Panc1 (cell line): ENCODE measurements at regions not wholly inside any gene's neighbourhood (a gene's known extent, or its start where the extent isn't known, plus 50 kb on each side); places are given as distances from the start of the nearest gene placed in this dataset.

Experiments
- ATAC-seq: fragments of 200-7000 bp; cut with Tn5 transposase; 2 replicates; pipeline ENCODE4 v1.9.1; 2020; ENCODE audit warnings: mild to moderate bottlenecking, moderate library complexity
- BruUV-seq: library from RNA; stranded (reverse); fragments of 400-500 nt; replicated peaks from 2 replicates; lab custom pipeline; 2021; lab: Mats Ljungman, UMichigan
- CTCF ChIA-PET: fragments of 300-600 bp; sonication (Branson Sonifier 250); formaldehyde crosslinking; loops from one replicate; lab custom pipeline; 2022; ENCODE audit warnings: antibody characterized with exemption; lab: Charles Lee
- POLR2A ChIA-PET: fragments of 300-600 bp; sonication (Branson Sonifier 250); formaldehyde crosslinking; loops from one replicate; lab custom pipeline; 2022; ENCODE audit warnings: antibody characterized with exemption; lab: Charles Lee
- DNase-seq: peaks from one replicate; pipeline ENCODE4 v3.0.0-alpha.2; 2010; ENCODE audit warnings: low read depth, low spot score
- H3K27ac ChIP-seq: 2 replicates; pipeline ENCODE4 v1.5.1; 2011; ENCODE audit warnings: mild to moderate bottlenecking, low read length, inconsistent platforms
- H3K27me3 ChIP-seq: fragments of 200-500 bp; sonication (Bioruptor generic); 2 replicates; pipeline ENCODE4 v1.6.0; 2014; ENCODE audit warnings: low read length, inconsistent platforms; ENCODE audit not compliant: control insufficient read depth, insufficient read depth
- H3K36me3 ChIP-seq: fragments of 200-500 bp; sonication (Bioruptor generic); 2 replicates; pipeline ENCODE4 v1.5.1; 2014; ENCODE audit warnings: inconsistent platforms, mild to moderate bottlenecking, low read length, moderate library complexity; ENCODE audit not compliant: control insufficient read depth, insufficient read depth
- H3K4me1 ChIP-seq: 2 replicates; pipeline ENCODE4 v1.5.1; 2011; ENCODE audit warnings: inconsistent platforms, mild to moderate bottlenecking, low read length, moderate library complexity; ENCODE audit not compliant: control insufficient read depth, insufficient read depth
- H3K4me3 ChIP-seq, 2 experiments: 2 replicates each; pipeline ENCODE4 v1.5.1; 2011 to 2012; ENCODE audit warnings: low read depth in 2 of 2, low read length in 2 of 2, mild to moderate bottlenecking in 2 of 2, inconsistent platforms in 1 of 2, moderate library complexity in 1 of 2
- H3K9me3 ChIP-seq: fragments of 200-500 bp; sonication (Bioruptor generic); 2 replicates; pipeline ENCODE4 v1.5.1; 2014; ENCODE audit warnings: low read depth, mild to moderate bottlenecking, inconsistent platforms, low read length, moderate library complexity; ENCODE audit not compliant: control insufficient read depth, insufficient read depth
- CTCF ChIP-seq: fragments of 450-650 bp; IDR thresholded peaks from 2 replicates; pipeline ENCODE4 v1.5.1; 2017; ENCODE audit warnings: mild to moderate bottlenecking
- POLR2AphosphoS5 ChIP-seq: IDR thresholded peaks from 2 replicates; pipeline ENCODE4 v1.6.1; 2012; ENCODE audit warnings: mild to moderate bottlenecking, low read depth, low read length, moderate library complexity
- REST ChIP-seq, 2 experiments: IDR thresholded peaks; 2 replicates each; pipeline ENCODE4 v1.6.1; 2011 to 2012; ENCODE audit warnings: low read depth in 2 of 2, control low read depth in 1 of 2, low read length in 1 of 2, mild to moderate bottlenecking in 1 of 2, moderate library complexity in 1 of 2; ENCODE audit not compliant: insufficient read depth in 1 of 2
- SIN3A ChIP-seq: IDR thresholded peaks from 2 replicates; pipeline ENCODE4 v1.6.1; 2012; ENCODE audit warnings: low read depth, mild to moderate bottlenecking, low read length, moderate library complexity, borderline replicate concordance; ENCODE audit not compliant: insufficient read depth
- TCF7L2 ChIP-seq: IDR thresholded peaks from 2 replicates; pipeline ENCODE4 v1.6.1; 2011; ENCODE audit warnings: mild to moderate bottlenecking, low read depth, low read length, inconsistent platforms
- in situ Hi-C: cut with HindIII; loops from 2 replicates; pipeline ENCODE4 v1.10.0; 2016; ENCODE audit warnings: low sequenced_read_pairs, low pct_unique_long_range_greater_than_20kb
- intact Hi-C: fragments of 100-400 bp; cut with micrococcal nuclease; formaldehyde crosslinking; loops from one replicate; pipeline ENCODE4 v1.10.0; 2022; ENCODE audit not compliant: unreplicated experiment

- no peak for ATAC-seq
Observed at GRCh38 chr6:167506443-167507301, 181.8 kb downstream of the TTLL2 start.

More at GRCh38 chr6:167506443-167507301, 181.8 kb downstream of the TTLL2 start:
- POLR2A ChIA-PET, result no interaction called here
- no peaks in the 10 kb centered on the region for H3K36me3 ChIP-seq
- peaks cover 6% of the 10 kb centered on the region; the same call in 1 of the 2 replicates for H3K27me3 ChIP-seq
- no peak overlapping the region for H3K4me3 ChIP-seq
- no peaks in the 10 kb centered on the region for H3K9me3 ChIP-seq
- in situ Hi-C loops, result no loop called here
- H3K4me1 ChIP-seq, result no peaks in the 10 kb centered on the region
- intact Hi-C loops, result loop anchor here (10.0 kb wide), 1 partner anchor 388 kb away; no protein-coding TSS in a partner anchor
- CTCF ChIA-PET, result no interaction called here
- TF ChIP-seq CTCF (no peak), TCF7L2 (no peak), REST (IDR thresholded peaks at IDR 0.05; ENCODE audit: insufficient read depth in 1 of 2, low read depth in 2 of 2, low read length in 1 of 2) (no peak), POLR2AphosphoS5 (no peak), SIN3A (no peak)
- no peak overlapping the region for H3K27ac ChIP-seq
- DNase-seq, result no peak
- no TSS peak for BruUV-seq
